ENCODE measurements at regions not wholly inside any gene's neighbourhood (a gene's known extent, or its start where the extent isn't known, plus 50 kb on each side); places are given as distances from the start of the nearest gene placed in this dataset.

- Mint-ChIP-seq H3K4me3 (no peak overlapping the region), H3K9me3 (peaks cover 11% of the 10 kb centered on the region), H3K27me3 (peaks cover 21% of the 10 kb centered on the region), H3K36me3 (peaks cover 2% of the 10 kb centered on the region), H3K27ac (no peak overlapping the region), H3K4me1 (no peaks in the 10 kb centered on the region)
- no peak for DNase-seq
- no peak for ATAC-seq (ENCODE audit: low read depth)
- POLR2A ChIA-PET: no interaction called here
Measured at GRCh38 chr10:14397066-14397465, 66.3 kb upstream of the FRMD4A start.

- no peak overlapping the region for H3K27ac Mint-ChIP-seq
- peaks cover 21% of the 10 kb centered on the region for H3K27me3 Mint-ChIP-seq
- H3K36me3 Mint-ChIP-seq: peaks cover 2% of the 10 kb centered on the region
- peaks cover 11% of the 10 kb centered on the region for H3K9me3 Mint-ChIP-seq
- H3K4me1 Mint-ChIP-seq: no peaks in the 10 kb centered on the region
- DNase-seq (no peak), ATAC-seq (ENCODE audit: low read depth) (no peak)
- H3K4me3 Mint-ChIP-seq: no peak overlapping the region
- POLR2A ChIA-PET: no interaction called here
Measured at GRCh38 chr10:14396411-14397048, 65.8 kb upstream of the FRMD4A start.

- Mint-ChIP-seq H3K27me3 (peaks cover 12% of the 10 kb centered on the region), H3K36me3 (peaks cover 2% of the 10 kb centered on the region), H3K27ac (no peak overlapping the region), H3K4me1 (peaks cover 13% of the 10 kb centered on the region), H3K9me3 (peaks cover 13% of the 10 kb centered on the region), H3K4me3 (no peak overlapping the region)
- DNase-seq (no peak), ATAC-seq (ENCODE audit: low read depth) (no peak)
- POLR2A ChIA-PET: no interaction called here
Measured at GRCh38 chr10:14394179-14394578, 63.5 kb upstream of the FRMD4A start.

GRCh38 chr10:14391342-14391741, 60.6 kb upstream of the FRMD4A start:
- Mint-ChIP-seq H3K4me3 (no peak overlapping the region), H3K27me3 (peaks cover 10% of the 10 kb centered on the region), H3K4me1 (peaks cover 14% of the 10 kb centered on the region), H3K9me3 (peaks cover 13% of the 10 kb centered on the region), H3K36me3 (peaks cover 3% of the 10 kb centered on the region), H3K27ac (no peak overlapping the region)
- no peak for DNase-seq
- no peak for ATAC-seq (ENCODE audit: low read depth)
- POLR2A ChIA-PET: no interaction called here

GRCh38 chr10:14389981-14390590, 59.4 kb upstream of the FRMD4A start:
- Mint-ChIP-seq H3K36me3 (peaks cover 3% of the 10 kb centered on the region), H3K4me1 (peaks cover 20% of the 10 kb centered on the region), H3K27me3 (peaks cover 9% of the 10 kb centered on the region), H3K4me3 (peak overlapping the region; percentile 52), H3K27ac (no peak overlapping the region), H3K9me3 (peaks cover 11% of the 10 kb centered on the region)
- DNase-seq (no peak), ATAC-seq (ENCODE audit: low read depth) (peak; percentile 66)
- POLR2A ChIA-PET: no interaction called here

GRCh38 chr10:14385596-14386593, 55.2 kb upstream of the FRMD4A start:
- no peak for ATAC-seq (ENCODE audit: low read depth)
- POLR2A ChIA-PET: no interaction called here

GRCh38 chr10:14384915-14385314, 54.2 kb upstream of the FRMD4A start:
- POLR2A ChIA-PET: no interaction called here
- DNase-seq (no peak), ATAC-seq (ENCODE audit: low read depth) (no peak)
- peaks cover 26% of the 10 kb centered on the region for H3K4me1 Mint-ChIP-seq
- H3K27ac Mint-ChIP-seq: no peak overlapping the region
- peaks cover 7% of the 10 kb centered on the region for H3K27me3 Mint-ChIP-seq
- peaks cover 1% of the 10 kb centered on the region for H3K9me3 Mint-ChIP-seq
- no peak overlapping the region for H3K4me3 Mint-ChIP-seq
- peaks cover 2% of the 10 kb centered on the region for H3K36me3 Mint-ChIP-seq

More at GRCh38 chr10:14385596-14386593, 55.2 kb upstream of the FRMD4A start:
- Mint-ChIP-seq H3K36me3 (peaks cover 2% of the 10 kb centered on the region), H3K9me3 (peaks cover 1% of the 10 kb centered on the region), H3K27me3 (peaks cover 7% of the 10 kb centered on the region), H3K4me1 (peaks cover 36% of the 10 kb centered on the region), H3K4me3 (no peak overlapping the region), H3K27ac (no peak overlapping the region)
- DNase-seq: no peak

GRCh38 chr10:14384116-14384730, 53.5 kb upstream of the FRMD4A start:
- ATAC-seq (ENCODE audit: low read depth) (no peak), DNase-seq (no peak)
- POLR2A ChIA-PET: no interaction called here
- Mint-ChIP-seq H3K9me3 (no peaks in the 10 kb centered on the region), H3K27ac (no peak overlapping the region), H3K36me3 (peaks cover 2% of the 10 kb centered on the region), H3K27me3 (peaks cover 7% of the 10 kb centered on the region), H3K4me1 (peaks cover 23% of the 10 kb centered on the region), H3K4me3 (no peak overlapping the region)

- peaks cover 23% of the 10 kb centered on the region for H3K4me1 Mint-ChIP-seq
- peaks cover under 1% of the 10 kb centered on the region for H3K36me3 Mint-ChIP-seq
- POLR2A ChIA-PET: no interaction called here
- peaks cover 5% of the 10 kb centered on the region for H3K27me3 Mint-ChIP-seq
- no peak overlapping the region for H3K27ac Mint-ChIP-seq
- ATAC-seq (ENCODE audit: low read depth) (no peak), DNase-seq (no peak)
- no peaks in the 10 kb centered on the region for H3K9me3 Mint-ChIP-seq
- no peak overlapping the region for H3K4me3 Mint-ChIP-seq
Measured at GRCh38 chr10:14383266-14383665, 52.5 kb upstream of the FRMD4A start.

GRCh38 chr10:14382531-14382930, 51.8 kb upstream of the FRMD4A start:
- POLR2A ChIA-PET: no interaction called here
- DNase-seq: no peak
- no peak for ATAC-seq (ENCODE audit: low read depth)
- H3K4me1 Mint-ChIP-seq: peaks cover 23% of the 10 kb centered on the region
- no peak overlapping the region for H3K4me3 Mint-ChIP-seq
- H3K27me3 Mint-ChIP-seq: peaks cover 4% of the 10 kb centered on the region
- no peak overlapping the region for H3K27ac Mint-ChIP-seq
- H3K9me3 Mint-ChIP-seq: no peaks in the 10 kb centered on the region
- no peaks in the 10 kb centered on the region for H3K36me3 Mint-ChIP-seq

GRCh38 chr10:14382022-14382421, 51.3 kb upstream of the FRMD4A start:
- DNase-seq (no peak), ATAC-seq (ENCODE audit: low read depth) (peak; percentile 74)
- Mint-ChIP-seq H3K27me3 (peaks cover 2% of the 10 kb centered on the region), H3K4me3 (no peak overlapping the region), H3K27ac (no peak overlapping the region), H3K36me3 (no peaks in the 10 kb centered on the region), H3K9me3 (no peaks in the 10 kb centered on the region), H3K4me1 (peaks cover 23% of the 10 kb centered on the region)
- POLR2A ChIA-PET: no interaction called here

- POLR2A ChIA-PET: no interaction called here
- no peak for ATAC-seq (ENCODE audit: low read depth)
- no peaks in the 10 kb centered on the region for H3K36me3 Mint-ChIP-seq
- peaks cover 23% of the 10 kb centered on the region for H3K4me1 Mint-ChIP-seq
- H3K4me3 Mint-ChIP-seq: no peak overlapping the region
- DNase-seq: no peak
- H3K9me3 Mint-ChIP-seq: no peaks in the 10 kb centered on the region
- no peaks in the 10 kb centered on the region for H3K27me3 Mint-ChIP-seq
- no peak overlapping the region for H3K27ac Mint-ChIP-seq
Measured at GRCh38 chr10:14381475-14381874, 50.8 kb upstream of the FRMD4A start.

- Mint-ChIP-seq H3K4me1 (peaks cover 21% of the 10 kb centered on the region), H3K27me3 (no peaks in the 10 kb centered on the region), H3K4me3 (no peak overlapping the region), H3K27ac (no peak overlapping the region), H3K36me3 (no peaks in the 10 kb centered on the region), H3K9me3 (no peaks in the 10 kb centered on the region)
- POLR2A ChIA-PET: no interaction called here
- ATAC-seq (ENCODE audit: low read depth): no peak
- DNase-seq: no peak
Measured at GRCh38 chr10:14380746-14381145, 50.0 kb upstream of the FRMD4A start.

Measured in activated naive CD8-positive, alpha-beta T cell treated with anti-CD3 and anti-CD28 coated beads, Interleukin-2, amount 10 ng/mL, durations not matched to agents 7 days and 5 days (primary cell).